HG02870 (cell line): ENCODE measurements at regions not wholly inside any gene's neighbourhood (a gene's known extent, or its start where the extent isn't known, plus 50 kb on each side); places are given as distances from the start of the nearest gene placed in this dataset.
A peak's percentile ranks its signal among the peaks of the same experiment; 100 is the strongest.
"Not testable (repeated sequence)": the region's sequence is repeated elsewhere in the genome, so short reads cannot be mapped to it uniquely, and the experiment has no call there.

ENCODE experiments used
- ATAC-seq: cut with Tn5 transposase; IDR thresholded peaks from one replicate; pipeline ENCODE4 v1.9.1; 2021; ENCODE audit warnings: mild to moderate bottlenecking, moderate library complexity; ENCODE audit not compliant: unreplicated experiment

DNA sequence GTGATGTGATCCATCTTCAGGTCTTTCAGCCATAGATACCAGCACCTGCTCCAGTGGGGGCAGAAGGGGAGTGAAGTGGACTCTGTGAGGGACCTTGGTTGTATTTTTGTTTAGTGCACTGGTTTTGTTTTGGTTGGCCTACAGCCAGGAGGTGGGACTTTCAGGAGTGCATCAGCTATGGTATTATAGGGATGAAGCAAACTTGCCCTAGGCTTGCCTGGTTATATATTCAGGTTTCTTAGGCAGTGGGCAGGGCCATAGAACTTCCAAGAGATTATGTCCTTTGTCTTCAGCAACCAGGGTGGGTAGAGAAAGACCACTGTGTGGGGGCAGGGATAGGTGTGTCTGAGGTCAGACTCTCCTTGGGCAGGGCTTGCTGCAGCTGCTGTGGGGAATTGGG, 337.3 kb upstream of the SGO1 start:
- no peak for ATAC-seq

DNA sequence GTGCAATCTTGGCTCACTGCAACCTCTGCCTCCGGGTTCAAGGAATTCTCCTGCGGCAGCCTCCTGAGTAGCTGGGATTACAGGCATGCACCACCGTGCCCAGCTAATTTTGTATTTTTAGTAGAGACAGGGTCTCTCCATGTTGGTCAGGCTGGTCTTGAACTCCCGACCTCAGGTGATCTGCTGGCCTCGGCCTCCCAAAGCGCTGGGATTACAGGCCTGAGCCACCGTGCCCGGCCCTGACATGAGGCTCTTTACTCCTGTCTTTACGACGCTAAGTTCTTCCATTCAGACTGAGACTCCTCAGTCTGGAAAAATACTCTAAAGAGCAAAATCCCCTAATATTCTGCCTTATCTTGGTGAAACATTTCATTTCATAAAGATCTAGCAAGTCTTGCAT, 331.3 kb upstream of the SGO1 start:
- ATAC-seq: not testable (repeated sequence)

- ATAC-seq: no peak
Measured at GRCh38 chr3:20516311-20516710, 330.3 kb upstream of the SGO1 start.

GRCh38 chr3:20515834-20516233, 329.8 kb upstream of the SGO1 start:
- no peak for ATAC-seq

GRCh38 chr3:20511863-20512505, 326.0 kb upstream of the SGO1 start:
- ATAC-seq: peak; percentile 95

- ATAC-seq: no peak
Measured at GRCh38 chr3:20510396-20510795, 324.4 kb upstream of the SGO1 start.

DNA sequence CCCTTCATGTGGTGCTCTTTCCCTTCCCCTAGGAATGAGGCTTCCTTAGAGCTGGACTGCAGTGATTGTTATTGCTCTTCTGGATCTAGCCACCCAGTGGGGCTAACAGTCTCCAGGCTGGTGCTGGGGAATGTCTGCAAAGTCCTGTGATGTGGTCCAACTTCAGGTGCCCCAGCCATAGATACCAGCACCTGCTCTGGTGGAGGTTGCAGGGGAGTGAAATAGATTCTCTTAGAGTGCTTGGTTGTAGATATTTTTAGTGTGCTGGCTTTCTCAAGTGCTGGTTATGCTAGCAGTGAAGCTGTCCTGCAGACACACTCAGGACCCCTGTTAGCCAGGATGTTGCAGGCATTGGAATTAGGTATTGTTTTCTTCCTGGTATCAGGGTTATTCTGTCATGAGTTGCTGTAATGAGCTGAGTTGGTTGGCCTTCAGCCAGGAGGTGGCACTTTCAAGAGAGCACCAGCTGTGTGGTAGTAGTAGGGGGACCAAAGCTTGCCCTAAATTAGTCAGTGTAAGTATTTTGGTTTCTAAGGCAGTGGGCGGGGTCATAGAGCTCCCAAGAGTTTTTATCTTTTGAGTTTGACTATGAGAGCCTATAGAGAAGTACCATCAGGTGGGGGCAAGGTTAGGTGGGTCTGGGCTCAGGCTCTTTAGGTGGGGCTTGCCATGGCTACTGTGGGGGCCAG, 317.5 kb upstream of the SGO1 start:
- no peak for ATAC-seq

GRCh38 chr3:20490996-20491395, 305.0 kb upstream of the SGO1 start:
- ATAC-seq: no peak

GRCh38 chr3:20488151-20488550, 302.1 kb upstream of the SGO1 start:
- no peak for ATAC-seq

- no peak for ATAC-seq
Measured at GRCh38 chr3:20484126-20484525, 298.1 kb upstream of the SGO1 start.

GRCh38 chr3:20482350-20482749, 296.3 kb upstream of the SGO1 start:
- no peak for ATAC-seq

DNA sequence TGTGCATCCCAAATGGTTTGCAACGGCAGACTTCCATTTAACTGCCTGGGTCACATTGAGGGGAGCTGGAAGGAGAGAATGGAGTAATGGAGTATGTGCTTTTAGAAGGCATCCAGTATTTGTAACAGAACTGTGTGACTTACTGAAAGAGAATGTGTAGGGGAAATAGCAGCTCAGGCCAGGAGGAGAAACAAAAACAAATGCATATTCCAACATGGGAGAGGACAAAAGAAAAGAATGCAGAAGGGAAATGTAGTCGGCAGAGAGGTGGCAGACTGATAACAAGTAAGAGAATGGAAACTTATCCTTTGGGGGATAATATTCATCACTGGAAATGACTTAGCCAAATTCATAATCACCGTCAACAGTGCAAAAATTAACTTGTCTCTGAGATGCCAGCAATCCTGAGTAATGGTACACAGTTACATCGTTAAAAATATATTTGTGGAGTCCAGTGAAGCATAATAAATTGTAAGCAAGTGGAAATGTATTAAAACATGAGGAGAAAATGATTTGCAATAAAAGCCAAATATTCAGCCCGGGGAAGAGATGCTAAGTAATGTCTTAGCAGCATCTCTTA, 294.9 kb upstream of the SGO1 start:
- no peak for ATAC-seq

DNA sequence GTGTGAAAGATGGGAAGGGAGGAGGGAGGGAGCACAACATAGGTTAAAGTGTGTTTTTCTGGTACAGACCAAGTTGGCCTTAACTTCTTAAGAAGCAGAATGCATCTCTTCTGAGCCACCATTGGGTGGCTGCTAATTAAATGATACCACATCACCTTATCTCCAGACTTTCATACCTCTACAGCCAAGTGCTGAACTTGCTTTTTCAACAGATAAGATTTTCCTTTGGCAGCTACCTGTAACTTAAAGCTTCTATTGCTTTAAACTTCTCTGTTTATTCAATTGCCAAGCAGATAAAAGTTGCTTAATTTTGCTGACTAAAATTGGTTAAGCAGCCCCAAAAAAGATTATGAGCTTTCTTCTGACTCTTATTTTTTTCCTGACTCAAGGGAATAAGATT, 292.4 kb upstream of the SGO1 start:
- no peak for ATAC-seq

DNA sequence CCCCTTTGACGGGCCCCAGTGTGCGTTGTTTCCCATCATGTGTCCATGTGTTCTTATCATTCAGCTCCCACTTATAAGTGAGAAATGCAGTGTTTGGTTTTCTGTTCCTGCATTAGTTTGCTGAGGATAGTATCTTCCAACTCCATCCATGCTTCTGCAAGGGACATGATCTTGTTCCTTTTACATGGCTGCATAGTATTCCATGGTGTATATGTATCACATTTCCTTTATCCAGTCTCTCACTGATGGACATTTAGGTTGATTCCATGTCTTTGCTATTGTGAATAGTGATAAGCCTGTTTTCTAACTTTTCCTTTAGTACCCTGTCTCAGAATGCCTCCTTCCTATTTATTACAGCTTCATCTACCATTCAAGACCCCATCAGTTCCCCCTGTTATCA, 278.2 kb upstream of the SGO1 start:
- not testable (repeated sequence) for ATAC-seq

DNA sequence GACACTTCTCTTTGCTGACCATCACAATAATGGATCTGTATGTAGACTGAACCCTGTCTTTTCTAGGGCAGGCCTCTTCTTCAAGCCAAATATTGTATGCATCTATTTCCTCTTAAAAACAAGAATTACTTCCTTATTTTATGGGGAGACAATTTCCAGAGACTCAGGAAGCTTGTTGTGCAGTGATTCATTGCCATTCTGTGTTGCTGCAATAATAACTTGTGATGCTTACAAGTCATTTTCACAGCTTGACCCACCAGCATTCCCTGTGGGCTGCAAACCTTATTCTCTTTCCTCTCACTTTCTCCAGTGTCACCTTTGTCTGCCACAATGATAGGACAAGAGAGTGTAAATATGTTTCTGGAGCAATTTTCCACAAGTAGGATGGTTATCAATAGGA, 276.7 kb upstream of the SGO1 start:
- ATAC-seq: no peak

GRCh38 chr3:20462226-20462625, 276.2 kb upstream of the SGO1 start:
- ATAC-seq: no peak

DNA sequence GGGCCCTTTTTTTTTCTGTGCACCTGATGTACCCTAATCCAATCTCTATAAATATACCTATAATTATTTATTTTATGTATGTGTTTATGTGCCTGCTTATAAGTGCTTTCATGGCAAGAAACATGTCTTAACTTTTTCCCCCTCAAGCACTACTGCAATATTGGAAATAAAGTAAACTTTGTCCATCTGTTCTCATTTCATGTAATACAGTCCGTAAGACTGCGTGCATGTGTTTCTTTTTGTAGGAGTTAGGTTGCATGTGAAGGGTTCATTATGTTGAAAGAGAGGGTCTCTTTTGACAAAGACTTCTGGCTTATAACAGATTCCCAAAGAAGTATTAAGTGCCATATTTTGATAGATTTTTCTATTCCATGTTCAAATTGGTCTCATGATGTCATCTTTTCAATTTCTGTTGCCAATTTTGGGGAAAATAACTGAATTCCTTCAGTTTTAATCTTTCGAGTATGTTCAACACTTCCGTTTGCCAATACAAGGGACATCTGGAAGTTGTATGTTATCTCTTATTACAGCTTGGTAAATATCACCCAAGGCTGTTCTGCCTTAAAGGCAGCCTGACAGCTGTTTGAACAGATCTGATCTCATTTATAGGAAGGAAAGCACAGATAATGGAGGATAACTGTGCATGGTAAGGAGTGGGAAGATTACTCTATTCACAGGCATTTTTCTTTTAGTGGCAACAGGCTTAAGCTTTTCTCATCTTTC, 273.1 kb upstream of the SGO1 start:
- ATAC-seq: no peak

GRCh38 chr3:20456511-20456910, 270.5 kb upstream of the SGO1 start:
- no peak for ATAC-seq

- no peak for ATAC-seq
Measured at GRCh38 chr3:20451170-20451569, 265.2 kb upstream of the SGO1 start.

DNA sequence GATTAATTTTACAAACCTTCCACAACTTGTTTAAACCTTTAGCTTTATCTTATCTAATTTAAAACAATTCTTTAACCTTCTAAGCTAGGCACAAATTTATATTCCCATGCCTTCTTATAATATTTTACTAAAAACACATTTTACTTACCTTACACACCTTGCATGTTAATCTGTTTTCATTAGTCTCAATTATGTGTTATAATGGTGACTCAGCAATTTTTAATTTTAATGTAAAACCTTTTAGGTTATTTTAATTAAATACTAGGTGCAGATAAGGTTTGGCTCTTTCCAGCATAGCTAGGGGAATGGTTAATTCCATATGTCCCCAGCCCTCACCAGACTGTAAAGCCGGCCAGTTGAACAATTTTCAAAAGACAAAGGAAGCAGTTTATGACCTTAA, 264.6 kb upstream of the SGO1 start:
- ATAC-seq: no peak

- ATAC-seq: no peak
Measured at GRCh38 chr3:20442846-20443245, 256.8 kb upstream of the SGO1 start.

GRCh38 chr3:20427268-20427667, 241.3 kb upstream of the SGO1 start:
- ATAC-seq: not testable (repeated sequence)
